ENCODE measurements at regions not wholly inside any gene's neighbourhood (a gene's known extent, or its start where the extent isn't known, plus 50 kb on each side); places are given as distances from the start of the nearest gene placed in this dataset.

DNA sequence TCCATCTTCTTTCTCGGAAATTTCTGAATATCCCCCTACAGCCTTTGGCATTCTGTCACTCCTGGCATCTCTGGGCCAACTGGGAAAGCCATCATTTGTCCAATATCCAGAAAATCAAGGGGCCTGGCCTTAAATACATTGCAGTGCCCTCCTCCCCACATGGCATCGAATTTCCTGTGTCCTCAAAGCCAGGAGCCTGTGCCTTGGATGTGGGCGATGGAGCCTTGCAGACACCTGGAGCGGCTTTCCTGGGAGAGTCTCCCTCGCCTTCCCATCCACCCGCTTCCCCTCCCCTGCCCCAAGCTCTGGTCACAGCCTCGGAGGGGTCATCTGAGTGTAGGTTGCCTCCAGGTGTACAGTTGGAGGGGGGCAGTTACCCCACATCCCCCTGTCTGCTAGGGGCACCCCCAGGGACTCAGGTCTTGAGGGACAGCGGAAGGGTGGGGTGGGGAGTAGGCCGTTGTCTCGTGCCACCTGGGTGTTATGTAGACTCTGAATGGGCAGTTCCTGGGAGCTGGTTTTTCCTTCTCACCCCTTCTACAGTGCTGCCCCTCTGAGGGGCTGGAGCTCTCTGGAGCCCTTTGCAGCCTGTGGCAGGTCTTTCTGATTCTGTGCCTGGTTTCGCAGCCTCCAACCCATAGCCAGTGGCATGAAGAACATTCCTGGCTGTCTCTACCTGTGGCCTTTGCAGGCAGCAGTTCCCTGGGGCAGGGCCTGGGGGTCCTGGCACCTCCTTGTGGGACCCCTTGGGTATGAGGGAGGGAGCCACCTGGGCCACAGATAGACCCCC, 239.8 kb downstream of the SEC14L1 start:
- no peak for TF ChIP-seq CTCF (IDR thresholded peaks at IDR 0.05; ENCODE audit: insufficient read depth, low read length, poor library complexity, severe bottlenecking)
- no peak for TF ChIP-seq EZH2phosphoT487 (conservative IDR thresholded peaks at IDR 0.05; ENCODE audit: low read length)
